GM12878 (cell line): ENCODE measurements at regions not wholly inside any gene's neighbourhood (a gene's known extent, or its start where the extent isn't known, plus 50 kb on each side); places are given as distances from the start of the nearest gene placed in this dataset.
A peak's percentile ranks its signal among the peaks of the same experiment; 100 is the strongest.

Source experiments
- ATAC-seq: fragments of 200-7000 bp; cut with Tn5 transposase; 3 replicates; pipeline ENCODE4 v1.9.1; 2020; ENCODE audit warnings: mild to moderate bottlenecking, moderate library complexity
- BruUV-seq: library from RNA; stranded (reverse); fragments of 400-500 nt; replicated peaks from 2 replicates; lab custom pipeline; 2021; lab: Mats Ljungman, UMichigan
- CTCF ChIA-PET: fragments of 300-600 bp; sonication (Branson Sonifier 250); formaldehyde crosslinking; extraction: SDS; loops from one replicate; lab custom pipeline; 2021; ENCODE audit warnings: inconsistent platforms; lab: Yijun Ruan, JAX
- POLR2A ChIA-PET: fragments of 350-600 bp; formaldehyde crosslinking; extraction: SDS; loops from one replicate; lab custom pipeline; 2021; ENCODE audit warnings: inconsistent platforms; lab: Charles Lee
- RAD21 ChIA-PET: fragments of 300-600 bp; sonication (Branson Sonifier 250); formaldehyde crosslinking; loops from one replicate; lab custom pipeline; 2023; ENCODE audit warnings: antibody characterized with exemption; ENCODE audit not compliant: unreplicated experiment; lab: Charles Lee
- SMC1A ChIA-PET: fragments of 300-600 bp; sonication (Branson Sonifier 250); formaldehyde crosslinking; loops from one replicate; lab custom pipeline; 2023; ENCODE audit not compliant: unreplicated experiment, uncharacterized antibody; lab: Charles Lee
- DNase-seq: peaks from one replicate; pipeline ENCODE4 v3.0.0-alpha.2; 2011; ENCODE audit warnings: low read depth, low spot score
- FAIRE-seq: peaks from 3 replicates; lab custom pipeline; 2011; peaks lifted over from hg19 to GRCh38; lab: Jason Lieb, UNC
- H2AFZ ChIP-seq: 2 replicates; pipeline ENCODE4 v1.6.0; 2011; ENCODE audit warnings: low read depth, low read length, control low read depth; ENCODE audit not compliant: control insufficient read depth
- H3K27ac ChIP-seq: 2 replicates; pipeline ENCODE4 v1.5.1; 2011; ENCODE audit warnings: control low read depth; ENCODE audit not compliant: control insufficient read depth, insufficient read depth
- H3K27me3 ChIP-seq, 2 experiments: replicated peaks in 1 of 2; 2 replicates each; pipeline versions ENCODE4 v1.6.0 to v1.6.1; 2011; ENCODE audit warnings: low read length in 1 of 2; ENCODE audit not compliant: control insufficient read depth in 2 of 2, insufficient read depth in 2 of 2
- H3K36me3 ChIP-seq, 2 experiments: 2 replicates each; pipeline ENCODE4 v1.5.1; 2011; ENCODE audit warnings: low read length in 1 of 2; ENCODE audit not compliant: control insufficient read depth in 2 of 2, insufficient read depth in 2 of 2
- H3K4me1 ChIP-seq: 2 replicates; pipeline ENCODE4 v1.6.1; 2011; ENCODE audit warnings: mild to moderate bottlenecking, low read length, moderate library complexity, mixed read lengths; ENCODE audit not compliant: control insufficient read depth, insufficient read depth
- H3K4me2 ChIP-seq: 2 replicates; pipeline ENCODE4 v1.6.0; 2011; ENCODE audit warnings: control low read depth; ENCODE audit not compliant: control insufficient read depth, insufficient read depth
- H3K4me3 ChIP-seq: fragments of 200-600 bp; sonication (generic); 2 replicates; pipeline ENCODE4 v1.5.1; 2016
- H3K79me2 ChIP-seq: 2 replicates; pipeline ENCODE4 v1.6.0; 2011; ENCODE audit warnings: low read length; ENCODE audit not compliant: control insufficient read depth, insufficient read depth
- H3K9ac ChIP-seq: 2 replicates; pipeline ENCODE4 v1.8.0; 2011; ENCODE audit warnings: low read length, control low read depth, mixed read lengths; ENCODE audit not compliant: control insufficient read depth, insufficient read depth
- H3K9me3 ChIP-seq: replicated peaks from 3 replicates; pipeline ENCODE4 v1.5.1; 2011; ENCODE audit warnings: mild to moderate bottlenecking, low read length; ENCODE audit not compliant: control insufficient read depth, insufficient read depth
- H4K20me1 ChIP-seq: 2 replicates; pipeline ENCODE4 v1.6.0; 2011; ENCODE audit not compliant: control insufficient read depth, insufficient read depth
- BCL11A ChIP-seq: IDR thresholded peaks from 2 replicates; pipeline ENCODE4 v1.6.1; 2011; ENCODE audit warnings: low read depth, low read length
- CHD1 ChIP-seq: IDR thresholded peaks from 2 replicates; pipeline ENCODE4 v1.6.1; 2012; ENCODE audit warnings: low read depth, low read length, improper control_type of control experiment
- EED ChIP-seq: sonication (generic); IDR thresholded peaks from 2 replicates; pipeline ENCODE4 v1.6.1; 2016; ENCODE audit warnings: antibody characterized with exemption, low read depth
- EP300 ChIP-seq, 2 experiments: fragments of 150-350 bp in 1 of 2; IDR thresholded peaks; 2 replicates each; pipeline ENCODE4 v1.6.1; 2011 to 2012; ENCODE audit warnings: low read depth in 2 of 2, low read length in 2 of 2, borderline replicate concordance in 1 of 2, improper control_type of control experiment in 1 of 2, inconsistent platforms in 1 of 2; ENCODE audit not compliant: control insufficient read depth in 1 of 2
- HDGF ChIP-seq: fragments of 450-650 bp; IDR thresholded peaks from 2 replicates; pipeline ENCODE4 v1.6.1; 2016; ENCODE audit warnings: antibody characterized with exemption
- KDM1A ChIP-seq: fragments of 200-600 bp; sonication (generic); IDR thresholded peaks from 2 replicates; pipeline ENCODE4 v1.6.1; 2016; ENCODE audit warnings: borderline replicate concordance
- MEF2A ChIP-seq: IDR thresholded peaks from 2 replicates; pipeline ENCODE4 v1.6.1; 2011; ENCODE audit warnings: low read depth, mild to moderate bottlenecking, low read length, moderate library complexity; ENCODE audit not compliant: insufficient read depth
- MTA3 ChIP-seq: IDR thresholded peaks from 2 replicates; pipeline ENCODE4 v1.6.1; 2012; ENCODE audit warnings: low read length, inconsistent platforms, borderline replicate concordance
- POLR2AphosphoS5 ChIP-seq: IDR thresholded peaks from 2 replicates; pipeline ENCODE4 v1.6.1; 2011; ENCODE audit warnings: mild to moderate bottlenecking, low read length, inconsistent platforms
- RCOR1 ChIP-seq: conservative IDR thresholded peaks from 2 replicates; pipeline ENCODE4 v1.6.1; 2012; ENCODE audit warnings: low read depth, low read length, improper control_type of control experiment
- SIN3A ChIP-seq: IDR thresholded peaks from 2 replicates; pipeline ENCODE4 v1.6.1; 2012; ENCODE audit warnings: low read depth, low read length, improper control_type of control experiment
- SIX5 ChIP-seq: IDR thresholded peaks from 2 replicates; pipeline ENCODE4 v1.6.1; 2011; ENCODE audit warnings: mild to moderate bottlenecking, low read depth, low read length, moderate library complexity; ENCODE audit not compliant: severe bottlenecking
- STAT1 ChIP-seq: fragments of 450-650 bp; conservative IDR thresholded peaks from 2 replicates; pipeline ENCODE4 v1.6.1; 2014; ENCODE audit warnings: antibody characterized with exemption, mild to moderate bottlenecking
- ZNF24 ChIP-seq: fragments of 450-650 bp; IDR thresholded peaks from 2 replicates; pipeline ENCODE4 v1.6.1; 2017; ENCODE audit warnings: antibody characterized with exemption, mild to moderate bottlenecking
- ZNF274 ChIP-seq: IDR thresholded peaks from one replicate; pipeline ENCODE4 v1.8.0; 2011; ENCODE audit not compliant: insufficient read length, insufficient read depth
- WGBS: methylation state at CpG from one replicate; pipeline ENCODE4 v1.1.6; 2016; ENCODE audit warnings: low lambda C conversion rate; ENCODE audit not compliant: insufficient replicate concordance, insufficient coverage; ENCODE audit errors: missing lambda C conversion rate; 5-methylcytosine and 5-hydroxymethylcytosine counted together
- in situ Hi-C: fragments of 300-500 bp; cut with MboI; formaldehyde crosslinking; loops from 9 replicates; pipeline ENCODE4 v1.14.3; 2018; ENCODE audit warnings: mixed read lengths
- intact Hi-C: fragments of 100-400 bp; cut with micrococcal nuclease; formaldehyde crosslinking; loops from one replicate; pipeline ENCODE4 v1.14.2; 2022; ENCODE audit not compliant: unreplicated experiment
- TF ChIP-seq, protein P1 (sequence below): IDR thresholded peaks from 2 replicates; pipeline ENCODE4 v1.6.1; 2012; ENCODE audit warnings: low read depth, low read length, improper control_type of control experiment
- TF ChIP-seq, protein P2 (sequence below), 3 experiments: IDR thresholded peaks in 2 of 3; conservative IDR thresholded peaks in 1 of 3; 2 replicates each; pipeline ENCODE4 v1.5.1; 2011; ENCODE audit warnings: low read depth in 3 of 3, low read length in 3 of 3, mild to moderate bottlenecking in 3 of 3, control low read depth in 2 of 3, moderate library complexity in 2 of 3, inconsistent platforms in 1 of 3, mixed read lengths in 1 of 3; ENCODE audit not compliant: control insufficient read depth in 2 of 3, insufficient read depth in 1 of 3; ENCODE audit errors: extremely low read depth in 1 of 3
- TF ChIP-seq, protein P3 (sequence below): fragments of 450-650 bp; IDR thresholded peaks from 2 replicates; pipeline ENCODE4 v1.6.1; 2017; ENCODE audit warnings: mild to moderate bottlenecking, low read depth, inconsistent platforms; ENCODE audit not compliant: poor library complexity, severe bottlenecking

DNA sequence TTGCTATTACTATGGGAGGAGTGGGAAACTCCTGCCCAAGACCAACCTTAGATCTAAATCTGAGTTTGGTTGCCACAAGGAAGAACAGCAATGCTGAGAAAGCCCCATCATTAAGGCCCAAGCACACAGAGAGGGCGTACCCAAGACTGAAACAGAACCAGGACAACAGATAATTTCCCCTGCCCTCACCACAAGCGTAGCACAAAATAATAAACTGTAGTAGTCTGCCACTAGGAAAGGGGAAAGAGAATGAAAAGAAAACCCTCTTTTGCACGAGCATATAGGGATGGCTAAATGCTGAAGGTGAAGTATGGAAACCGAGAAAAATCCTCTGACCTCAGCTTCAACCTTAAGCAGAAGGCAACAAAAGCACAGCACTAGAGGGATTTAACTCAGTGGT, 76.5 kb upstream of the DHRS4 start:
- POLR2A ChIA-PET = no interaction called here
- Histone ChIP-seq H3K4me1 (no peaks in the 10 kb centered on the region), H2AFZ (no peak overlapping the region), H3K9ac (no peak overlapping the region), H3K79me2 (no peaks in the 10 kb centered on the region), H3K9me3 (no peaks in the 10 kb centered on the region), H3K36me3 (no peaks in the 10 kb centered on the region), H3K4me2 (peak overlapping the region; percentile 28), H3K27ac (0 out of 2 replicates have a peak overlapping the region, but pooled peaks have one; percentile 15), H3K27me3 (no peaks in the 10 kb centered on the region), H4K20me1 (no peaks in the 10 kb centered on the region), H3K4me3 (no peak overlapping the region)
- under 1% methylated on average over 4 of the region's 4 CpGs for WGBS
- no peak for FAIRE-seq
- CTCF ChIA-PET = interaction anchor here (0.7 to 1.2 kb wide), 3 partner anchors 9 to 288 kb away, joined by 3 read pairs; no protein-coding TSS in a partner anchor
- peak; percentile 12 for DNase-seq
- in situ Hi-C loops (no loop called here), intact Hi-C loops (no loop called here)
- ATAC-seq = peak; percentile 87
- RAD21 ChIA-PET = interaction anchor here (1.5 kb wide), 1 partner anchor 56 kb away, joined by 3 read pairs; no protein-coding TSS in a partner anchor
- BruUV-seq = no TSS peak
- SMC1A ChIA-PET = interaction anchor here (1.7 kb wide), 1 partner anchor 9 kb away, joined by 4 read pairs; no protein-coding TSS in a partner anchor
- no peak for TF ChIP-seq SIX5
- no peak for TF ChIP-seq ZNF24
- peak; percentile 58; the same call in 1 of the 2 replicates for TF ChIP-seq EED
- TF ChIP-seq, protein P1, sequence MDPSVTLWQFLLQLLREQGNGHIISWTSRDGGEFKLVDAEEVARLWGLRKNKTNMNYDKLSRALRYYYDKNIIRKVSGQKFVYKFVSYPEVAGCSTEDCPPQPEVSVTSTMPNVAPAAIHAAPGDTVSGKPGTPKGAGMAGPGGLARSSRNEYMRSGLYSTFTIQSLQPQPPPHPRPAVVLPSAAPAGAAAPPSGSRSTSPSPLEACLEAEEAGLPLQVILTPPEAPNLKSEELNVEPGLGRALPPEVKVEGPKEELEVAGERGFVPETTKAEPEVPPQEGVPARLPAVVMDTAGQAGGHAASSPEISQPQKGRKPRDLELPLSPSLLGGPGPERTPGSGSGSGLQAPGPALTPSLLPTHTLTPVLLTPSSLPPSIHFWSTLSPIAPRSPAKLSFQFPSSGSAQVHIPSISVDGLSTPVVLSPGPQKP = no peak
- no peak for TF ChIP-seq CHD1
- no peak for TF ChIP-seq HDGF
- TF ChIP-seq ZNF274 = no peak
- TF ChIP-seq STAT1 = no peak
- TF ChIP-seq KDM1A = no peak
- TF ChIP-seq, protein P2, sequence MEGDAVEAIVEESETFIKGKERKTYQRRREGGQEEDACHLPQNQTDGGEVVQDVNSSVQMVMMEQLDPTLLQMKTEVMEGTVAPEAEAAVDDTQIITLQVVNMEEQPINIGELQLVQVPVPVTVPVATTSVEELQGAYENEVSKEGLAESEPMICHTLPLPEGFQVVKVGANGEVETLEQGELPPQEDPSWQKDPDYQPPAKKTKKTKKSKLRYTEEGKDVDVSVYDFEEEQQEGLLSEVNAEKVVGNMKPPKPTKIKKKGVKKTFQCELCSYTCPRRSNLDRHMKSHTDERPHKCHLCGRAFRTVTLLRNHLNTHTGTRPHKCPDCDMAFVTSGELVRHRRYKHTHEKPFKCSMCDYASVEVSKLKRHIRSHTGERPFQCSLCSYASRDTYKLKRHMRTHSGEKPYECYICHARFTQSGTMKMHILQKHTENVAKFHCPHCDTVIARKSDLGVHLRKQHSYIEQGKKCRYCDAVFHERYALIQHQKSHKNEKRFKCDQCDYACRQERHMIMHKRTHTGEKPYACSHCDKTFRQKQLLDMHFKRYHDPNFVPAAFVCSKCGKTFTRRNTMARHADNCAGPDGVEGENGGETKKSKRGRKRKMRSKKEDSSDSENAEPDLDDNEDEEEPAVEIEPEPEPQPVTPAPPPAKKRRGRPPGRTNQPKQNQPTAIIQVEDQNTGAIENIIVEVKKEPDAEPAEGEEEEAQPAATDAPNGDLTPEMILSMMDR (IDR thresholded peaks at IDR 0.05 in 2 of 3, conservative IDR thresholded peaks at IDR 0.05 in 1 of 3; ENCODE audit: control insufficient read depth in 2 of 3, extremely low read depth in 1 of 3, insufficient read depth in 1 of 3, low read depth in 3 of 3, low read length in 3 of 3) = no peak
- TF ChIP-seq, protein P3, sequence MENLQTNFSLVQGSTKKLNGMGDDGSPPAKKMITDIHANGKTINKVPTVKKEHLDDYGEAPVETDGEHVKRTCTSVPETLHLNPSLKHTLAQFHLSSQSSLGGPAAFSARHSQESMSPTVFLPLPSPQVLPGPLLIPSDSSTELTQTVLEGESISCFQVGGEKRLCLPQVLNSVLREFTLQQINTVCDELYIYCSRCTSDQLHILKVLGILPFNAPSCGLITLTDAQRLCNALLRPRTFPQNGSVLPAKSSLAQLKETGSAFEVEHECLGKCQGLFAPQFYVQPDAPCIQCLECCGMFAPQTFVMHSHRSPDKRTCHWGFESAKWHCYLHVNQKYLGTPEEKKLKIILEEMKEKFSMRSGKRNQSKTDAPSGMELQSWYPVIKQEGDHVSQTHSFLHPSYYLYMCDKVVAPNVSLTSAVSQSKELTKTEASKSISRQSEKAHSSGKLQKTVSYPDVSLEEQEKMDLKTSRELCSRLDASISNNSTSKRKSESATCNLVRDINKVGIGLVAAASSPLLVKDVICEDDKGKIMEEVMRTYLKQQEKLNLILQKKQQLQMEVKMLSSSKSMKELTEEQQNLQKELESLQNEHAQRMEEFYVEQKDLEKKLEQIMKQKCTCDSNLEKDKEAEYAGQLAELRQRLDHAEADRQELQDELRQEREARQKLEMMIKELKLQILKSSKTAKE = no peak
- TF ChIP-seq POLR2AphosphoS5 = no peak
- TF ChIP-seq BCL11A = no peak
- no peak for TF ChIP-seq RCOR1
- TF ChIP-seq MTA3 = 0 out of 2 replicates have a peak, but pooled peaks have one; percentile 53
- no peak for TF ChIP-seq EP300 (IDR thresholded peaks at IDR 0.05; ENCODE audit: borderline replicate concordance in 1 of 2, control insufficient read depth in 1 of 2, low read depth in 2 of 2, low read length in 2 of 2)
- TF ChIP-seq MEF2A = no peak
- no peak for TF ChIP-seq SIN3A
